Breast epithelium (tissue), 3 donors: ENCODE measurements at regions not wholly inside any gene's neighbourhood (a gene's known extent, or its start where the extent isn't known, plus 50 kb on each side); places are given as distances from the start of the nearest gene placed in this dataset.

Experiments
- CTCF ChIP-seq, 3 donors: fragments of 450-650 bp; IDR thresholded peaks; one replicate each; pipeline ENCODE4 v1.5.1; 2016 to 2017; ENCODE audit warnings: antibody characterized with exemption in 3 of 3, mild to moderate bottlenecking in 3 of 3, moderate library complexity in 3 of 3
- POLR2AphosphoS5 ChIP-seq, 3 donors: sonication (generic); formaldehyde crosslinking; IDR thresholded peaks; one replicate each; pipeline ENCODE4 v1.6.1; 2017; ENCODE audit warnings: antibody characterized with exemption in 3 of 3

- TF ChIP-seq CTCF (IDR thresholded peaks at IDR 0.05) = no peak
- no peak for TF ChIP-seq POLR2AphosphoS5 (IDR thresholded peaks at IDR 0.05)
Measured at GRCh38 chr5:104472811-104473210, 910.2 kb upstream of the NUDT12 start.
